ENCODE measurements at regions not wholly inside any gene's neighbourhood (a gene's known extent, or its start where the extent isn't known, plus 50 kb on each side); places are given as distances from the start of the nearest gene placed in this dataset.

DNA sequence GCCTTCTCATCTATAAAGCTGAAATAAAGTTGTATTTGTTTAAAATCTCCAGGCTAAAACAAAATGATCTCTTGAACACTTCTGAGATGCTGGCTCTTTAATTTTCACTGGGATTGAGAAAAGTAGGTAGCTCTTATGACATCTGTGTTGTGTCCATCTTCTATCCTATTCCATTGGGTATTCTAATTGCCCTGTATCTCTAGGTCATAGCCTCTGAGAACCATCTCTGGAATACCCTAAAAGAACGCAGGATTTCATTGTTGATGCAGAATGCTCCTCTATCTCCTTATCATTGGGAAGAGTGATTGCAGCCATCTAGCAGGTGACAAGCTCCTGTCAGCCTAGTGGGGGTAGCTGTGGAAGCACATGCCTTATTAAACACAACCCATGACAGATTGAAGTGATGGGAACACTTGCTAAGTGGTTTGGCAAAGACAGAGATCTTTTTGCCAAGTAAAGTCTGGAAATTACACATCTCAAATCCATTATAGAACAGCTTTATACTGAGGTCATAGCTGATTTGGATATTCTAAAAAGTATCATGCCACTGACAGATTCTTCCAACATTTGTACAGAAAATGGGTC is 178.2 kb downstream of the TDRD15 start:
- TF ChIP-seq, protein P1, sequence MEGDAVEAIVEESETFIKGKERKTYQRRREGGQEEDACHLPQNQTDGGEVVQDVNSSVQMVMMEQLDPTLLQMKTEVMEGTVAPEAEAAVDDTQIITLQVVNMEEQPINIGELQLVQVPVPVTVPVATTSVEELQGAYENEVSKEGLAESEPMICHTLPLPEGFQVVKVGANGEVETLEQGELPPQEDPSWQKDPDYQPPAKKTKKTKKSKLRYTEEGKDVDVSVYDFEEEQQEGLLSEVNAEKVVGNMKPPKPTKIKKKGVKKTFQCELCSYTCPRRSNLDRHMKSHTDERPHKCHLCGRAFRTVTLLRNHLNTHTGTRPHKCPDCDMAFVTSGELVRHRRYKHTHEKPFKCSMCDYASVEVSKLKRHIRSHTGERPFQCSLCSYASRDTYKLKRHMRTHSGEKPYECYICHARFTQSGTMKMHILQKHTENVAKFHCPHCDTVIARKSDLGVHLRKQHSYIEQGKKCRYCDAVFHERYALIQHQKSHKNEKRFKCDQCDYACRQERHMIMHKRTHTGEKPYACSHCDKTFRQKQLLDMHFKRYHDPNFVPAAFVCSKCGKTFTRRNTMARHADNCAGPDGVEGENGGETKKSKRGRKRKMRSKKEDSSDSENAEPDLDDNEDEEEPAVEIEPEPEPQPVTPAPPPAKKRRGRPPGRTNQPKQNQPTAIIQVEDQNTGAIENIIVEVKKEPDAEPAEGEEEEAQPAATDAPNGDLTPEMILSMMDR (IDR thresholded peaks at IDR 0.05), result no peak
- no peak for TF ChIP-seq RNF2 (IDR thresholded peaks at IDR 0.05; ENCODE audit: borderline replicate concordance, low read depth)
- TF ChIP-seq, protein P2, sequence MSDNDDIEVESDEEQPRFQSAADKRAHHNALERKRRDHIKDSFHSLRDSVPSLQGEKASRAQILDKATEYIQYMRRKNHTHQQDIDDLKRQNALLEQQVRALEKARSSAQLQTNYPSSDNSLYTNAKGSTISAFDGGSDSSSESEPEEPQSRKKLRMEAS (IDR thresholded peaks at IDR 0.05), result no peak
- no peak for TF ChIP-seq FOSL2 (IDR thresholded peaks at IDR 0.05)
- TF ChIP-seq FOSL2 (CRISPR knock-in tag; IDR thresholded peaks at IDR 0.05), result no peak
- no peak for TF ChIP-seq MAZ (IDR thresholded peaks at IDR 0.05; ENCODE audit: borderline replicate concordance, low read depth, low read length)
- TF ChIP-seq POLR2AphosphoS2 (conservative IDR thresholded peaks at IDR 0.05; ENCODE audit: low read length), result no peak
